HCT116 (cell line): ENCODE measurements at regions not wholly inside any gene's neighbourhood (a gene's known extent, or its start where the extent isn't known, plus 50 kb on each side); places are given as distances from the start of the nearest gene placed in this dataset.

Experiments used
- ATAC-seq: fragments of 200-7000 bp; cut with Tn5 transposase; 2 replicates; pipeline ENCODE4 v1.9.1; 2020; ENCODE audit warnings: mild to moderate bottlenecking, moderate library complexity
- BruUV-seq: library from RNA; stranded (reverse); fragments of 400-500 nt; replicated peaks from 2 replicates; lab custom pipeline; 2021; lab: Mats Ljungman, UMichigan
- CTCF ChIA-PET: fragments of 300-600 bp; sonication (Branson Sonifier 250); formaldehyde crosslinking; loops from one replicate; lab custom pipeline; 2021; ENCODE audit warnings: antibody characterized with exemption; lab: Charles Lee
- POLR2A ChIA-PET: fragments of 300-600, 350-600 bp; sonication (Branson Sonifier 250); formaldehyde crosslinking; loops from one replicate; lab custom pipeline; 2021; ENCODE audit warnings: antibody characterized with exemption; lab: Charles Lee
- RAD21 ChIA-PET, 2 experiments: fragments of 300-600 bp; sonication (Branson Sonifier 250); formaldehyde crosslinking; loops; one replicate each; lab custom pipeline; 2023; ENCODE audit warnings: low total read pairs in 2 of 2; ENCODE audit not compliant: uncharacterized antibody in 2 of 2, unreplicated experiment in 2 of 2, low non-redundant PET in 1 of 2; lab: Charles Lee
- DNase-seq: peaks from one replicate; pipeline ENCODE4 v3.0.0-alpha.2; 2010; ENCODE audit warnings: low read depth, low spot score
- H2AFZ ChIP-seq: fragments of 200-600 bp; shearing (Covaris generic), sonication (generic); 2 replicates; pipeline ENCODE4 v1.6.1; 2017; ENCODE audit warnings: low read depth, mixed run types, mixed read lengths, antibody characterized with exemption, low read length; ENCODE audit not compliant: poor library complexity, severe bottlenecking
- H3K27ac ChIP-seq: 2 replicates; pipeline ENCODE4 v1.5.1; 2012; ENCODE audit warnings: low read depth, low read length
- H3K27me3 ChIP-seq: fragments of 200-600 bp; sonication (generic); 2 replicates; pipeline ENCODE4 v1.6.1; 2016; ENCODE audit warnings: mixed run types, low read length, mixed read lengths; ENCODE audit not compliant: insufficient read depth
- H3K36me3 ChIP-seq, 2 experiments: fragments of 200-500 bp in 1 of 2; fragments of 200-600 bp in 1 of 2; sonication (Bioruptor generic) in 1 of 2; sonication (generic) in 1 of 2; 2 replicates each; pipeline versions ENCODE4 v1.5.1 to v1.6.1; 2014 to 2016; ENCODE audit warnings: low read length in 2 of 2, inconsistent platforms in 1 of 2, mixed read lengths in 1 of 2, mixed run types in 1 of 2; ENCODE audit not compliant: insufficient read depth in 2 of 2, control insufficient read depth in 1 of 2
- H3K4me1 ChIP-seq, 2 experiments: fragments of 200-600 bp in 1 of 2; sonication (generic) in 1 of 2; 2 replicates each; pipeline versions ENCODE4 v1.5.1 to v1.6.1; 2012 to 2017; ENCODE audit warnings: low read length in 2 of 2, inconsistent platforms in 1 of 2, mild to moderate bottlenecking in 1 of 2, mixed read lengths in 1 of 2, mixed run types in 1 of 2, moderate library complexity in 1 of 2; ENCODE audit not compliant: insufficient read depth in 2 of 2, control insufficient read depth in 1 of 2
- H3K4me2 ChIP-seq: fragments of 200-600 bp; sonication (generic); 2 replicates; pipeline ENCODE4 v1.6.1; 2017; ENCODE audit warnings: mixed run types, low read length, mixed read lengths
- H3K4me3 ChIP-seq, 2 experiments: fragments of 200-600 bp in 1 of 2; sonication (generic) in 1 of 2; replicated peaks in 1 of 2; 2 replicates each; pipeline ENCODE4 v1.5.1; 2011 to 2016; ENCODE audit warnings: low read length in 2 of 2, control low read depth in 1 of 2, low read depth in 1 of 2, mild to moderate bottlenecking in 1 of 2, mixed read lengths in 1 of 2, mixed run types in 1 of 2
- H3K79me2 ChIP-seq: fragments of 200-600 bp; sonication (generic); 2 replicates; pipeline ENCODE4 v1.6.1; 2017; ENCODE audit warnings: mild to moderate bottlenecking, mixed run types, low read length, moderate library complexity, mixed read lengths; ENCODE audit not compliant: insufficient read depth
- H3K9ac ChIP-seq: fragments of 200-600 bp; sonication (generic); 2 replicates; pipeline ENCODE4 v1.6.1; 2016; ENCODE audit warnings: low read length, mixed read lengths
- H3K9me2 ChIP-seq: fragments of 200-600 bp; sonication (generic), shearing (Covaris generic); 2 replicates; pipeline ENCODE4 v1.6.1; 2017; ENCODE audit warnings: mixed run types, mild to moderate bottlenecking, moderate library complexity; ENCODE audit not compliant: insufficient read depth
- H3K9me3 ChIP-seq, 2 experiments: fragments of 200-500 bp in 1 of 2; fragments of 200-600 bp in 1 of 2; sonication (Bioruptor generic) in 1 of 2; sonication (generic) in 1 of 2; 2 replicates each; pipeline ENCODE4 v1.6.1; 2014 to 2017; ENCODE audit warnings: low read length in 2 of 2, mixed read lengths in 2 of 2, inconsistent platforms in 1 of 2, low read depth in 1 of 2, mild to moderate bottlenecking in 1 of 2, mixed run types in 1 of 2, moderate library complexity in 1 of 2; ENCODE audit not compliant: control insufficient read depth in 1 of 2, insufficient read depth in 1 of 2
- H4K20me1 ChIP-seq: fragments of 200-600 bp; sonication (generic), shearing (Covaris generic); 2 replicates; pipeline ENCODE4 v1.6.1; 2017; ENCODE audit warnings: mixed run types, mild to moderate bottlenecking, moderate library complexity; ENCODE audit not compliant: insufficient read depth
- CBX3 ChIP-seq: IDR thresholded peaks from 2 replicates; pipeline ENCODE4 v1.6.1; 2012; ENCODE audit warnings: low read depth
- CEBPB ChIP-seq: IDR thresholded peaks from 2 replicates; pipeline ENCODE4 v1.6.1; 2012; ENCODE audit warnings: low read depth
- EGR1 ChIP-seq: IDR thresholded peaks from 2 replicates; pipeline ENCODE4 v1.6.1; 2012; ENCODE audit warnings: low read depth
- EZH2phosphoT487 ChIP-seq: fragments of 200-600 bp; IDR thresholded peaks from 2 replicates; pipeline ENCODE4 v1.6.1; 2018; ENCODE audit warnings: antibody characterized with exemption, borderline replicate concordance
- FOSL1 ChIP-seq: IDR thresholded peaks from 2 replicates; pipeline ENCODE4 v1.6.1; 2012; ENCODE audit warnings: low read depth
- JUND ChIP-seq: IDR thresholded peaks from 2 replicates; pipeline ENCODE4 v1.6.1; 2012
- REST ChIP-seq: IDR thresholded peaks from 2 replicates; pipeline ENCODE4 v1.6.1; 2012; ENCODE audit warnings: low read depth
- SIN3A ChIP-seq: IDR thresholded peaks from 2 replicates; pipeline ENCODE4 v1.6.1; 2012; ENCODE audit warnings: low read depth
- SP1 ChIP-seq: IDR thresholded peaks from 2 replicates; pipeline ENCODE4 v1.6.1; 2012; ENCODE audit warnings: low read depth
- SRF ChIP-seq: IDR thresholded peaks from 2 replicates; pipeline ENCODE4 v1.6.1; 2012; ENCODE audit warnings: low read depth
- TCF7L2 ChIP-seq: IDR thresholded peaks from 2 replicates; pipeline ENCODE4 v1.7.0; 2011; ENCODE audit warnings: borderline replicate concordance, inconsistent platforms; ENCODE audit not compliant: insufficient read depth, insufficient read length; ENCODE audit errors: extremely low read depth
- ZBTB33 ChIP-seq: IDR thresholded peaks from 2 replicates; pipeline ENCODE4 v1.6.1; 2011; ENCODE audit warnings: mild to moderate bottlenecking, low read length, moderate library complexity; ENCODE audit not compliant: insufficient replicate concordance; ENCODE audit errors: extremely low read depth
- ZNF274 ChIP-seq: fragments of 200-500 bp; sonication (Bioruptor generic); IDR thresholded peaks from 2 replicates; pipeline ENCODE4 v1.6.1; 2014; ENCODE audit warnings: mild to moderate bottlenecking, low read depth, low read length, inconsistent platforms
- intact Hi-C: fragments of 100-400 bp; cut with micrococcal nuclease; formaldehyde crosslinking; loops from 2 replicates; pipeline ENCODE4 v1.10.0; 2022
- TF ChIP-seq, protein P1 (sequence below): IDR thresholded peaks from 2 replicates; pipeline ENCODE4 v1.6.1; 2012
- TF ChIP-seq, protein P2 (sequence below): IDR thresholded peaks from 2 replicates; pipeline ENCODE4 v1.6.1; 2012

DNA sequence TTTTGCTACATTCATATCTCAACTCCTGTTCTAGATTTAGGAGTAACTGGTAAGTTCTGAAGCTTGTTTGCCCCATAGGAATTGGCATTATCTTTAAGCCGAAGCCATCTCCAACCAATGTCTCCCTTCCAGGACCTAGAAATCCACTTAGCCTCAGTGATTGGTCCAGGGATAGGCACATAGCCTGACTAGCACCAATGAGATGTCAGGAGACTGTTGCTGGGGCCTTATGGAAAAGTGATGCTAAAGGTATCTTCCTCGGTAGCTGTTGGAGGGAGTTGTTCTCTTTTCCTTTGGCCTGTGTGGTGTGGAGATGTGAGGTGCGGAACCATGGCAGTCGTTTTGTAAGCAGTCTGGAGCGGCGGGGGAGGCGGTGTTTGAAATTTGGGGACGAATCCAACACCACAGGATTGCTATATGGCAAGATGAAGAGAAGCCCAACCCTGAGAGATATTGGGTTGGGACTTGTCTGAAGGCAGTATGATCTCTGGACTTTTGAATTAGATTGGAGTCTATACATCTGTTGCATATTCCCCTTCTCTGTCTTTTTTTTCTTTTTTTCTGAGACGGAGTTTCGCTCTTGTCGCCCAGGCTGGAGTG lies 109.8 kb upstream of the ATP6AP2 start (continued):
- TF ChIP-seq EZH2phosphoT487: no peak
- no peak for TF ChIP-seq JUND
- TF ChIP-seq, protein P1, sequence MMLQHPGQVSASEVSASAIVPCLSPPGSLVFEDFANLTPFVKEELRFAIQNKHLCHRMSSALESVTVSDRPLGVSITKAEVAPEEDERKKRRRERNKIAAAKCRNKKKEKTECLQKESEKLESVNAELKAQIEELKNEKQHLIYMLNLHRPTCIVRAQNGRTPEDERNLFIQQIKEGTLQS: no peak
- TF ChIP-seq CBX3: no peak

- intact Hi-C loops: no loop called here
- no peaks in the 10 kb centered on the region for H4K20me1 ChIP-seq
- H3K4me1 ChIP-seq: peaks cover 3 to 9% of the 10 kb centered on the region in 2 experiments; a peak in 3 of 4 replicates
- H3K4me2 ChIP-seq: no peak overlapping the region
- DNase-seq (no peak), ATAC-seq (no peak)
- no peaks in the 10 kb centered on the region for H3K9me3 ChIP-seq
- no peak overlapping the region for H3K27ac ChIP-seq
- H2AFZ ChIP-seq: no peak overlapping the region
- no TSS peak for BruUV-seq
- no peak overlapping the region for H3K4me3 ChIP-seq
- no peaks in the 10 kb centered on the region for H3K36me3 ChIP-seq
- no peaks in the 10 kb centered on the region for H3K27me3 ChIP-seq
- H3K9me2 ChIP-seq: no peaks in the 10 kb centered on the region
- ChIA-PET CTCF (no interaction called here), RAD21 (no interaction called here), POLR2A (no interaction called here)
- TF ChIP-seq TCF7L2 (no peak), CEBPB (no peak), SP1 (no peak), EGR1 (no peak), CBX3 (no peak), FOSL1 (no peak), ZBTB33 (no peak), SIN3A (no peak), JUND (no peak), ZNF274 (no peak), SRF (no peak), REST (no peak)
- TF ChIP-seq, protein P1: no peak
- TF ChIP-seq, protein P2, sequence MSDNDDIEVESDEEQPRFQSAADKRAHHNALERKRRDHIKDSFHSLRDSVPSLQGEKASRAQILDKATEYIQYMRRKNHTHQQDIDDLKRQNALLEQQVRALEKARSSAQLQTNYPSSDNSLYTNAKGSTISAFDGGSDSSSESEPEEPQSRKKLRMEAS: no peak
- H3K79me2 ChIP-seq: no peaks in the 10 kb centered on the region
- no peak overlapping the region for H3K9ac ChIP-seq
Measured at GRCh38 chrX:40469316-40469715, 111.5 kb upstream of the ATP6AP2 start.
